A549 (cell line): ENCODE measurements at regions not wholly inside any gene's neighbourhood (a gene's known extent, or its start where the extent isn't known, plus 50 kb on each side); places are given as distances from the start of the nearest gene placed in this dataset.

Source experiments
- ATAC-seq, 2 experiments: fragments of 200-7000 bp in 1 of 2; fragments of >200 bp in 1 of 2; cut with Nextera tagmentation in 1 of 2; cut with Tn5 transposase in 1 of 2; 3 replicates each; pipeline versions ENCODE4 v1.8.0 to v1.9.1; 2018 to 2020; ENCODE audit warnings: mild to moderate bottlenecking in 1 of 2, moderate library complexity in 1 of 2
- CTCF ChIA-PET: fragments of 300-600 bp; sonication (Branson Sonifier 250); formaldehyde crosslinking; extraction: SDS; loops from one replicate; lab custom pipeline; 2021; ENCODE audit warnings: antibody characterized with exemption, inconsistent platforms; lab: Yijun Ruan, JAX
- POLR2A ChIA-PET: fragments of 350-600 bp; formaldehyde crosslinking; extraction: SDS; loops from one replicate; lab custom pipeline; 2021; ENCODE audit warnings: antibody characterized with exemption, inconsistent platforms; lab: Yijun Ruan, JAX
- DNase-seq, 2 experiments: peaks; one replicate each; pipeline versions ENCODE4 v3.0.0 to v3.0.0-alpha.2; 2011 to 2016; ENCODE audit warnings: low read depth in 1 of 2, low spot score in 1 of 2
- FAIRE-seq: peaks from 2 replicates; lab custom pipeline; 2011; peaks lifted over from hg19 to GRCh38; lab: Jason Lieb, UNC
- H3K27ac ChIP-seq, 2 experiments: fragments of >200 bp; sonication (Bioruptor Twin); formaldehyde crosslinking; 3 replicates each; pipeline ENCODE4 v1.5.1; 2016 to 2017
- H3K4me1 ChIP-seq: fragments of >200 bp; sonication (Bioruptor Twin); formaldehyde crosslinking; 3 replicates; pipeline ENCODE4 v1.6.1; 2016
- H3K4me2 ChIP-seq: fragments of >200 bp; sonication (Bioruptor Twin); formaldehyde crosslinking; 3 replicates; pipeline ENCODE4 v1.6.1; 2016
- H3K4me3 ChIP-seq: fragments of >200 bp; sonication (Bioruptor Twin); formaldehyde crosslinking; 3 replicates; pipeline ENCODE4 v1.5.1; 2016
- H3K9me3 ChIP-seq: fragments of >200 bp; sonication (Bioruptor Twin); formaldehyde crosslinking; 3 replicates; pipeline ENCODE4 v1.6.1; 2016
- BCL3 ChIP-seq: fragments of >200 bp; sonication (Bioruptor Twin); formaldehyde crosslinking; IDR thresholded peaks from 3 replicates; pipeline ENCODE4 v1.6.1; 2016
- BHLHE40 ChIP-seq: IDR thresholded peaks from 2 replicates; pipeline ENCODE4 v1.6.1; 2012; ENCODE audit warnings: low read depth, low read length, inconsistent platforms
- CBX8 ChIP-seq: fragments of 200-600 bp; sonication (generic); IDR thresholded peaks from 2 replicates; pipeline ENCODE4 v1.6.1; 2016
- E2F6 ChIP-seq: IDR thresholded peaks from 2 replicates; pipeline ENCODE4 v1.6.1; 2012; ENCODE audit warnings: low read depth, borderline replicate concordance
- EHMT2 ChIP-seq: fragments of 200-600 bp; sonication (generic); IDR thresholded peaks from 2 replicates; pipeline ENCODE4 v1.6.1; 2016; ENCODE audit warnings: antibody characterized with exemption, low read depth, mild to moderate bottlenecking, moderate library complexity
- ELK1 ChIP-seq: fragments of 150-350 bp; IDR thresholded peaks from 2 replicates; pipeline ENCODE4 v1.6.1; 2014; ENCODE audit warnings: low read depth, mild to moderate bottlenecking, low read length
- ESRRA ChIP-seq: fragments of 150-350 bp; IDR thresholded peaks from 2 replicates; pipeline ENCODE4 v1.6.1; 2014; ENCODE audit warnings: mild to moderate bottlenecking, low read length, borderline replicate concordance
- GATA3 ChIP-seq: IDR thresholded peaks from 2 replicates; pipeline ENCODE4 v1.6.1; 2012; ENCODE audit warnings: borderline replicate concordance
- HDAC2 ChIP-seq: fragments of 200-600 bp; sonication (generic); IDR thresholded peaks from 2 replicates; pipeline ENCODE4 v1.6.1; 2016
- HMGXB4 ChIP-seq: fragments of 250-450 bp; sonication (Bioruptor Pico); IDR thresholded peaks from 2 replicates; pipeline ENCODE4 v1.5.0; 2021; ENCODE audit warnings: mild to moderate bottlenecking, moderate library complexity, borderline replicate concordance
- KDM5A ChIP-seq: fragments of 200-600 bp; sonication (generic); IDR thresholded peaks from 2 replicates; pipeline ENCODE4 v1.6.1; 2016; ENCODE audit warnings: antibody characterized with exemption, mild to moderate bottlenecking
- MAZ ChIP-seq: fragments of 150-350 bp; IDR thresholded peaks from 2 replicates; pipeline ENCODE4 v1.6.1; 2014; ENCODE audit warnings: antibody characterized with exemption, low read depth, low read length, borderline replicate concordance
- PHF8 ChIP-seq: fragments of 200-600 bp; sonication (generic); IDR thresholded peaks from 2 replicates; pipeline ENCODE4 v1.6.1; 2016; ENCODE audit warnings: low read depth, mild to moderate bottlenecking, antibody characterized with exemption, moderate library complexity, borderline replicate concordance
- RFX5 ChIP-seq: fragments of 450-650 bp; IDR thresholded peaks from 2 replicates; pipeline ENCODE4 v1.7.1; 2014; ENCODE audit warnings: antibody characterized with exemption, mild to moderate bottlenecking, moderate library complexity
- RNF2 ChIP-seq: fragments of 200-600 bp; sonication (generic); IDR thresholded peaks from 2 replicates; pipeline ENCODE4 v1.6.1; 2016; ENCODE audit warnings: low read depth, mild to moderate bottlenecking, antibody characterized with exemption, moderate library complexity, borderline replicate concordance
- SMC3 ChIP-seq: fragments of >200 bp; sonication (Bioruptor Twin); formaldehyde crosslinking; IDR thresholded peaks from 3 replicates; pipeline ENCODE4 v1.6.1; 2018; ENCODE audit warnings: inconsistent platforms
- USF2 ChIP-seq: fragments of 450-650 bp; IDR thresholded peaks from 2 replicates; pipeline ENCODE4 v1.6.1; 2014; ENCODE audit warnings: antibody characterized with exemption
- ZFP36 ChIP-seq: fragments of 450-650 bp; IDR thresholded peaks from 2 replicates; pipeline ENCODE4 v1.6.1; 2014; ENCODE audit warnings: borderline replicate concordance; ENCODE audit not compliant: partially characterized antibody
- WGBS: methylation state at CpG from one replicate; pipeline ENCODE4 v1.1.6; 2017; ENCODE audit errors: missing lambda C conversion rate; 5-methylcytosine and 5-hydroxymethylcytosine counted together
- TF ChIP-seq, protein P1 (sequence below): fragments of 200-600 bp; sonication (generic); IDR thresholded peaks from 2 replicates; pipeline ENCODE4 v1.6.1; 2016; ENCODE audit warnings: antibody characterized with exemption, mild to moderate bottlenecking, moderate library complexity

DNA sequence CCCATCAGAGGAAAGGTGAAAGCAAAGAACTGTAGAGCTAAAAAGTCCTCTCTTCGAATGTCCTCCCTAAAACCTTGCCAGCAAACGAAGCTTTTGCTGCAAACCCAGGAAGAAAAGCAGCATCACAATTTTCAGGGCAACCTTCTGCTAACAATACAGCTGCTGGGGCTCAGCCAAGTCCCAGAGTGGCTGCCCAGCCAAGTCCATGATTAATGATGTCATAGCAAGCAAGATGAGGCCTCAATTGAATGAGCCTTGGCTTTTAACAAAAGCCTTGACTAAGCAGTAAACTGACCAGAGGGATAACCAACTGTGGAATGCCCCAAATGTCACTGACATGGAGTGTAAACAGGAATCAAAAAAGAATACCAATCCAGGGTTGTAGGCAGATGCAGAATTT lies 342.7 kb downstream of the PMP22 start:
- DNase-seq (no peak), ATAC-seq (no peak), FAIRE-seq (no peak)
- POLR2A ChIA-PET: no interaction called here
- TF ChIP-seq HDAC2 (no peak), HMGXB4 (CRISPR knock-in tag) (no peak), ELK1 (no peak), MAZ (no peak), ZFP36 (no peak), CBX8 (no peak), RFX5 (no peak), BHLHE40 (no peak), GATA3 (no peak), RNF2 (no peak), USF2 (no peak), BCL3 (no peak), SMC3 (no peak), E2F6 (no peak), KDM5A (no peak), EHMT2 (no peak), PHF8 (no peak), ESRRA (no peak)
- TF ChIP-seq, protein P1, sequence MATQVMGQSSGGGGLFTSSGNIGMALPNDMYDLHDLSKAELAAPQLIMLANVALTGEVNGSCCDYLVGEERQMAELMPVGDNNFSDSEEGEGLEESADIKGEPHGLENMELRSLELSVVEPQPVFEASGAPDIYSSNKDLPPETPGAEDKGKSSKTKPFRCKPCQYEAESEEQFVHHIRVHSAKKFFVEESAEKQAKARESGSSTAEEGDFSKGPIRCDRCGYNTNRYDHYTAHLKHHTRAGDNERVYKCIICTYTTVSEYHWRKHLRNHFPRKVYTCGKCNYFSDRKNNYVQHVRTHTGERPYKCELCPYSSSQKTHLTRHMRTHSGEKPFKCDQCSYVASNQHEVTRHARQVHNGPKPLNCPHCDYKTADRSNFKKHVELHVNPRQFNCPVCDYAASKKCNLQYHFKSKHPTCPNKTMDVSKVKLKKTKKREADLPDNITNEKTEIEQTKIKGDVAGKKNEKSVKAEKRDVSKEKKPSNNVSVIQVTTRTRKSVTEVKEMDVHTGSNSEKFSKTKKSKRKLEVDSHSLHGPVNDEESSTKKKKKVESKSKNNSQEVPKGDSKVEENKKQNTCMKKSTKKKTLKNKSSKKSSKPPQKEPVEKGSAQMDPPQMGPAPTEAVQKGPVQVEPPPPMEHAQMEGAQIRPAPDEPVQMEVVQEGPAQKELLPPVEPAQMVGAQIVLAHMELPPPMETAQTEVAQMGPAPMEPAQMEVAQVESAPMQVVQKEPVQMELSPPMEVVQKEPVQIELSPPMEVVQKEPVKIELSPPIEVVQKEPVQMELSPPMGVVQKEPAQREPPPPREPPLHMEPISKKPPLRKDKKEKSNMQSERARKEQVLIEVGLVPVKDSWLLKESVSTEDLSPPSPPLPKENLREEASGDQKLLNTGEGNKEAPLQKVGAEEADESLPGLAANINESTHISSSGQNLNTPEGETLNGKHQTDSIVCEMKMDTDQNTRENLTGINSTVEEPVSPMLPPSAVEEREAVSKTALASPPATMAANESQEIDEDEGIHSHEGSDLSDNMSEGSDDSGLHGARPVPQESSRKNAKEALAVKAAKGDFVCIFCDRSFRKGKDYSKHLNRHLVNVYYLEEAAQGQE: no peak
- 15% methylated on average over 2 of the region's 2 CpGs for WGBS
- Histone ChIP-seq H3K27ac (0 out of 6 replicates have a peak overlapping the region, but pooled peaks of 1 of the 2 experiments have one; percentile 6), H3K4me1 (peaks cover 21% of the 10 kb centered on the region; the same call in 2 of the 3 replicates), H3K4me3 (no peak overlapping the region), H3K9me3 (peaks cover 15% of the 10 kb centered on the region; the same call in 2 of the 3 replicates), H3K4me2 (no peak overlapping the region)
- CTCF ChIA-PET: interaction anchor here (1.3 to 1.5 kb wide), 2 partner anchors 620 to 1616 kb away, joined by 3 read pairs; no protein-coding TSS in a partner anchor
